ENCODE measurements at regions not wholly inside any gene's neighbourhood (a gene's known extent, or its start where the extent isn't known, plus 50 kb on each side); places are given as distances from the start of the nearest gene placed in this dataset.

- no peak overlapping the region for H3K4me3 ChIP-seq (ENCODE audit: insufficient read length, low read depth)
- H3K36me3 ChIP-seq (ENCODE audit: insufficient read depth, insufficient read length, low read length): no peaks in the 10 kb centered on the region
- H3K27me3 ChIP-seq (ENCODE audit: insufficient read depth, insufficient read length): no peaks in the 10 kb centered on the region
- H3K9ac ChIP-seq (ENCODE audit: insufficient read length, low read depth): no peak overlapping the region
- H3K4me1 ChIP-seq (ENCODE audit: insufficient read depth, insufficient read length): peaks cover 3% of the 10 kb centered on the region
- TF ChIP-seq YY1 (IDR thresholded peaks at IDR 0.05; ENCODE audit: insufficient read depth, insufficient read length) (no peak), SUZ12 (IDR thresholded peaks at IDR 0.05; ENCODE audit: extremely low read depth, insufficient read depth, insufficient read length) (no peak), ZNF274 (IDR thresholded peaks at IDR 0.05; ENCODE audit: low read depth, low read length) (no peak)
- peaks cover 8% of the 10 kb centered on the region; the same call in 1 of the 2 replicates for H3K9me3 ChIP-seq (ENCODE audit: insufficient read depth, low read length)
- DNase-seq (ENCODE audit: low read depth, low spot score): no peak
These were observed 227.8 kb upstream of the SLC24A2 start for GRCh38 chr9:20016611-20017010.

GRCh38 chr9:20015427-20015931 lies 226.6 kb upstream of the SLC24A2 start:
- H3K9me3 ChIP-seq (ENCODE audit: insufficient read depth, low read length): peaks cover 11% of the 10 kb centered on the region; the same call in 1 of the 2 replicates
- H3K4me3 ChIP-seq (ENCODE audit: insufficient read length, low read depth): no peak overlapping the region
- no peaks in the 10 kb centered on the region for H3K27me3 ChIP-seq (ENCODE audit: insufficient read depth, insufficient read length)
- H3K36me3 ChIP-seq (ENCODE audit: insufficient read depth, insufficient read length, low read length): no peaks in the 10 kb centered on the region
- TF ChIP-seq YY1 (IDR thresholded peaks at IDR 0.05; ENCODE audit: insufficient read depth, insufficient read length): no peak
- TF ChIP-seq ZNF274 (IDR thresholded peaks at IDR 0.05; ENCODE audit: low read depth, low read length): no peak
- no peak for TF ChIP-seq SUZ12 (IDR thresholded peaks at IDR 0.05; ENCODE audit: extremely low read depth, insufficient read depth, insufficient read length)
- H3K4me1 ChIP-seq (ENCODE audit: insufficient read depth, insufficient read length): peaks cover 3% of the 10 kb centered on the region
- no peak overlapping the region for H3K9ac ChIP-seq (ENCODE audit: insufficient read length, low read depth)
- peak; percentile 18 for DNase-seq (ENCODE audit: low read depth, low spot score)

GRCh38 chr9:20014168-20014567 lies 225.3 kb upstream of the SLC24A2 start:
- H3K4me3 ChIP-seq (ENCODE audit: insufficient read length, low read depth): no peak overlapping the region
- TF ChIP-seq SUZ12 (IDR thresholded peaks at IDR 0.05; ENCODE audit: extremely low read depth, insufficient read depth, insufficient read length): no peak
- H3K4me1 ChIP-seq (ENCODE audit: insufficient read depth, insufficient read length): peaks cover 3% of the 10 kb centered on the region
- no peaks in the 10 kb centered on the region for H3K36me3 ChIP-seq (ENCODE audit: insufficient read depth, insufficient read length, low read length)
- H3K27me3 ChIP-seq (ENCODE audit: insufficient read depth, insufficient read length): no peaks in the 10 kb centered on the region
- peaks cover 11% of the 10 kb centered on the region; the same call in 1 of the 2 replicates for H3K9me3 ChIP-seq (ENCODE audit: insufficient read depth, low read length)
- H3K9ac ChIP-seq (ENCODE audit: insufficient read length, low read depth): no peak overlapping the region
- no peak for DNase-seq (ENCODE audit: low read depth, low spot score)

- Histone ChIP-seq H3K4me1 (ENCODE audit: insufficient read depth, insufficient read length) (peaks cover 3% of the 10 kb centered on the region), H3K9me3 (ENCODE audit: insufficient read depth, low read length) (peaks cover 11% of the 10 kb centered on the region; the same call in 1 of the 2 replicates), H3K36me3 (ENCODE audit: insufficient read depth, insufficient read length, low read length) (no peaks in the 10 kb centered on the region), H3K4me3 (ENCODE audit: insufficient read length, low read depth) (no peak overlapping the region), H3K9ac (ENCODE audit: insufficient read length, low read depth) (no peak overlapping the region), H3K27me3 (ENCODE audit: insufficient read depth, insufficient read length) (no peaks in the 10 kb centered on the region)
- DNase-seq (ENCODE audit: low read depth, low spot score): no peak
- TF ChIP-seq SUZ12 (IDR thresholded peaks at IDR 0.05; ENCODE audit: extremely low read depth, insufficient read depth, insufficient read length): no peak
- no peak for TF ChIP-seq ZNF274 (IDR thresholded peaks at IDR 0.05; ENCODE audit: low read depth, low read length)
- TF ChIP-seq YY1 (IDR thresholded peaks at IDR 0.05; ENCODE audit: insufficient read depth, insufficient read length): no peak
These were observed 223.4 kb upstream of the SLC24A2 start for GRCh38 chr9:20012232-20012631.

- H3K4me1 ChIP-seq (ENCODE audit: insufficient read depth, insufficient read length): no peaks in the 10 kb centered on the region
- DNase-seq (ENCODE audit: low read depth, low spot score): no peak
These were observed 220.8 kb upstream of the SLC24A2 start for GRCh38 chr9:20009606-20010005.

DNA sequence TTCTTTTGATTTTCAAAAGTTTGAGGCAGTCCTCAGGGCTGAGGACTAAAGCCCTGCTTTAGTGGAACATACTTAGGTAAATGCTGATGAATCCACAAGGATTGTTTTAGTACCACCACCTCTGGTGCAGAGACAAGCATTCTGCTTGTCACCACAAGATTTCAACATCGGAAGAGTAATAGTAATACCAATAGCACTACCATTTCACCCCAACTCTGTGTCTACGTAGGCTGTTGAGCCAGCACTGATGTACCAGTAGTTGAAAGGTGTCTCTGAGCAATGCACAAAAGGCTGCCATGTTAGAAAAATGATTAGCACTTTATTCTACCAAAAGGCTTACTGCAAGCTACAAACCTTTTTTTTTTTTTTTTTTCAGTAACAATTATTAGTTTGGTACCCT lies 213.2 kb upstream of the SLC24A2 start:
- Histone ChIP-seq H3K27me3 (ENCODE audit: insufficient read depth, insufficient read length) (no peaks in the 10 kb centered on the region), H3K4me1 (ENCODE audit: insufficient read depth, insufficient read length) (no peaks in the 10 kb centered on the region), H3K9ac (ENCODE audit: insufficient read length, low read depth) (no peak overlapping the region), H3K36me3 (ENCODE audit: insufficient read depth, insufficient read length, low read length) (no peaks in the 10 kb centered on the region), H3K9me3 (ENCODE audit: insufficient read depth, low read length) (no peaks in the 10 kb centered on the region), H3K4me3 (ENCODE audit: insufficient read length, low read depth) (no peak overlapping the region)
- DNase-seq (ENCODE audit: low read depth, low spot score): no peak
- TF ChIP-seq SUZ12 (IDR thresholded peaks at IDR 0.05; ENCODE audit: extremely low read depth, insufficient read depth, insufficient read length): no peak
- TF ChIP-seq YY1 (IDR thresholded peaks at IDR 0.05; ENCODE audit: insufficient read depth, insufficient read length): no peak
- no peak for TF ChIP-seq ZNF274 (IDR thresholded peaks at IDR 0.05; ENCODE audit: low read depth, low read length)

More at GRCh38 chr9:20009606-20010005, 220.8 kb upstream of the SLC24A2 start:
- no peaks in the 10 kb centered on the region for H3K27me3 ChIP-seq (ENCODE audit: insufficient read depth, insufficient read length)
- H3K4me3 ChIP-seq (ENCODE audit: insufficient read length, low read depth): no peak overlapping the region
- no peak overlapping the region for H3K9ac ChIP-seq (ENCODE audit: insufficient read length, low read depth)
- H3K36me3 ChIP-seq (ENCODE audit: insufficient read depth, insufficient read length, low read length): no peaks in the 10 kb centered on the region
- peaks cover 11% of the 10 kb centered on the region; the same call in 1 of the 2 replicates for H3K9me3 ChIP-seq (ENCODE audit: insufficient read depth, low read length)
- no peak for TF ChIP-seq ZNF274 (IDR thresholded peaks at IDR 0.05; ENCODE audit: low read depth, low read length)
- TF ChIP-seq YY1 (IDR thresholded peaks at IDR 0.05; ENCODE audit: insufficient read depth, insufficient read length): no peak
- TF ChIP-seq SUZ12 (IDR thresholded peaks at IDR 0.05; ENCODE audit: extremely low read depth, insufficient read depth, insufficient read length): no peak

GRCh38 chr9:20001058-20001457 lies 212.2 kb upstream of the SLC24A2 start:
- Histone ChIP-seq H3K27me3 (ENCODE audit: insufficient read depth, insufficient read length) (no peaks in the 10 kb centered on the region), H3K4me1 (ENCODE audit: insufficient read depth, insufficient read length) (no peaks in the 10 kb centered on the region), H3K36me3 (ENCODE audit: insufficient read depth, insufficient read length, low read length) (no peaks in the 10 kb centered on the region), H3K4me3 (ENCODE audit: insufficient read length, low read depth) (no peak overlapping the region), H3K9me3 (ENCODE audit: insufficient read depth, low read length) (no peaks in the 10 kb centered on the region), H3K9ac (ENCODE audit: insufficient read length, low read depth) (no peak overlapping the region)
- no peak for DNase-seq (ENCODE audit: low read depth, low spot score)
- TF ChIP-seq YY1 (IDR thresholded peaks at IDR 0.05; ENCODE audit: insufficient read depth, insufficient read length) (no peak), SUZ12 (IDR thresholded peaks at IDR 0.05; ENCODE audit: extremely low read depth, insufficient read depth, insufficient read length) (no peak), ZNF274 (IDR thresholded peaks at IDR 0.05; ENCODE audit: low read depth, low read length) (no peak)
